ENCODE measurements at regions not wholly inside any gene's neighbourhood (a gene's known extent, or its start where the extent isn't known, plus 50 kb on each side); places are given as distances from the start of the nearest gene placed in this dataset.
A peak's percentile ranks its signal among the peaks of the same experiment; 100 is the strongest.

DNA sequence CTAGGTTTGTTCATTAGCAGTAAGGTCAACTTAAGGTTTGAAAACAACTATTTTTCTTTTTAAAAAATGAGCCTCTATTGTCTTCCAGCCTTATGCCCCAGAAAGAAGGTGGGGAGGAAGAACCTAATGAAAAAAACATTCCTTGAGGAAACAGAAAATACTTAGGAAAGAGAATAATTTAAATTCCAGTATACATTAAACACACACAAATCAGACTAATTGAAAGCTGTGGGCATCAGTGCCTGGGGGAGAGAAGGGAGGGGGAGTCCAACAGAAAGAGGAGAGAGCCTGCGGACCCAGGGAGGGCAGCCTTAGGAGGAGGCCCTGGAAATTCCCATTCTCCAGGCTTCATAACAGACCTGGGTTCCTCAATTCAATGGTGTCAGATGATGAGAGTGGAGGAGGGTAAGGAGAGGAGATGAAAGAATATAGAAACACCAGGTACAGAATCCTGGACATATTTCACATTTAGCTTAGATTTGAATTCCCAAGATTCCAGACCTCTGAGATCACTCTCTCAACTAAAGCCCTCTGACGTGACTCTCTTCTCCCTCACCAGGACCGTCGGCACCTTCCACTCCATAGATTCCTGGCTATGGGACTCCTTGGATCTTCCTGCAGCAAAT is 320.5 kb upstream of the UMPS start:
- DNase-seq (ENCODE audit: low read depth) = peak; percentile 62

DNA sequence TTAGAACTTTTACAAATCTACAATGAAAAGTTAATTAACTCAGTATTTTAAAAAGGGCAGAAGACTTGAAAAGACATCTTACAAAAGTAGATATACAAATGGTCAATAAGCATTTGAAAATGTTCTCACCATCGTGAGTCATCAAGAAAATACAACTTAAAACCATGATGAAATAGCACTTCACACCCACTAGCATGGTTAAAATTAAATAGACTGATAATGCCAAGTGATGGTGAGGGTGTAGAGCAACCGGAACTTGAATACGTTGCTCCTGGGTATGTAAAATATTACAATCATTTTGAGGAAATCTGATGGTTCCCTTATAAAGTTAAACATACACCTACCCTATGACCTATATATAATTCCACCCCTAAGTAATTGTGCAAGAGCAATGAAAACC is 319.8 kb upstream of the UMPS start:
- peak; percentile 48 for DNase-seq (ENCODE audit: low read depth)

DNA sequence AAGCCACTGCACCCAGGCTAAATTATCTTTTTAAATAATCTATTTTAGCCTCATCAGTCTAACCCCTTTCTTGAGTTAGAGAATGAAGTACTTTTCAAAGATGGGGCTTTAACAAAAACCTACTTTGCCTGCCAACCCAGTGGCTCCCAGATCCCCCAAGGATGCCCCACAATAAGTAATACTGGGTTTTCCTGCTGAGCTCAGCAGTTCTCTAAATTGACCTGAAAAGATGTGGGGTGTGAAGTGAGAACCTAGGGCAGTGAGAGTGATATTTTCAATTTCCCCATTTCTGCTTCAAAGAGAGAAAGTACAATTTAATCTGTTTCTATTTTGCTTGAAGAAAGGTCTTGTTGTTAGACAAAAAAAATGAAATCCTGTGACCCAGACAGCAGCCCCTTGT is 318.5 kb upstream of the UMPS start:
- DNase-seq (ENCODE audit: low read depth) = no peak

DNA sequence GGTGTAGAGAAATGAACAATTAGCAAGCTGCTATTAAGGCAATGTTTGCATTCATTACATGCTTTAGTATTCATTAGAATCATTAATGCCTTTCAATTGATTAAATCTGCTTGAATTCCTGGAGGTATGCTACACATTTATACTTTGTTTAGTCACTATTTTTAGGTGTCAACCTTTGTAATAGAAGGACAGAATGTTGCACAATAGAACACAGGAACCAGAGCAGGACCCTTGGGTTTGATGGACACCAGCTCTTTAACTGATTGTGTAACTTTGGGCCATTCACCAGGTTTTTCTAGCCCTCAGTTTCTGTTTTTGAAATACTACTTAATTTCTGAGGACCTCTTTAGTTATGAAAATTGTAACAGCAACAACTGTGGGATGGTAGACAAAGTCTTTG is 317.6 kb upstream of the UMPS start:
- DNase-seq (ENCODE audit: low read depth) = no peak

DNA sequence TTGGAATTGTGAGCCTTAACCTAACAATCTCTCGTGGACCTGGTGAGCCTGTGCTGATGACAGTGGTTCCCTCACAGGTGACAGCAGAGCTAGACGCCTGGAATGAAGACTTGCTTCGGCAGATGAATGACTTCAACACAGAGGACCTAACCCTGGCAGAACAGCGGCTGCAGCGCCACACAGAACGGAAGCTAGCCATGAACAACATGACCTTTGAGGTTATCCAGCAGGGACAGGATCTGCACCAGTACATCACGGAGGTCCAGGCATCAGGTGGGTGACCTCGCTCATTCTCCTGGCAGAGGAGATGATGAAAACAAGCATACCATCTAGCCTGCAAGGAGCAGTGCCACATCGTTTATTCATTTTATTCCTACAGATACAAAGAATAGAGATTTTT is 316.9 kb upstream of the UMPS start:
- DNase-seq (ENCODE audit: low read depth) = no peak

DNA sequence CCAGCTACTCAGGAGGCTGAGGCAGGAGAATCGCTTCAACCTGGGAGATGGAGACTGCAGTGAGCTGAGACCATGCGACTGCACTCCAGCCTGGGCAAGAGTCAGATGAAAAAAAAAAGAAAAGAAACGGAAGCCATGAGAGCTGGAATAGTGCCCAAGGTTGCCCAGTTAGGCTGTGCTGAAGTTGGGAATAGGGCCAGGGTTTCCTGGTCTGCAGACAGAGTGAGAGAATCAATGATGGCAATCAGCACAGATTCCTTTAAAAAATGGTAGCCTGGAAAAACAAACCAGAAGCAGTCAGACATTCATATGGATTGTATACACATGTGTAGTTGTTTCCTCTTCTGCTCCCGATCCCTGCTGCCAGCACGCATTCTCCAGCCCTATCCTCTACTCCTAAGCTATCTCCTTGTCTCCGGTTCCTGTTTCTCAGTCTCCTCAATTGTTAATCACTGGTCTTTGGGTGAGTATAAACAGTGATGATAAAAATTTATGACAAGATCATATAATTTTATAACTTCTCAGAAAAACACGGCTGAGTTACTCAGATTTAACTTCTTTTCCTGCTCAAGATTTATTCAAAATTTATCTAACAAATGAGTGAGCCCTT is 316.2 kb upstream of the UMPS start:
- DNase-seq (ENCODE audit: low read depth) = no peak

DNA sequence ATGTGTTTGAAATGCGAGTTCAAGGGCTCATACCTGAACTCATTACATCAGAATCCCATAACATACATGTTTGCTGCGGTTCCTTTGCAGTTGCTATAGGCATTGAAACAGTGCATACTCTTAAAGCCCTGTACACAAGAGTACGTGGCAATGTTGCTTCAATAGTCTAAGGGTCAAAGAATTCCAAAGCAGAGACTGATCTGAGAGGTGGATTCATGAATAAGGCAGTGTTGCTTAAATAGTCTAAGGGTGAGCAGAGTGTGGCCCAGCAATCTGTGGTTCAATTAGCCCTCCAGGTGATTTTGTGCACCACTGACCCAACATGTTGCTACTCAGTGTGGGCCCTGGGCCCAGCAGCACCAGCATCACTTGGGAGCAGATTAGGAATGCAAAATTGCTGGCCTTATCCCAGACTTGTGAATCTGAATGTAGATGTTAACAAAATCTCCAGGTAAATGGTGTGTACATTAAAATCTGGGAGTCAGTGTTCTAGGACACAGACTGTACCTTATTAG is 314.7 kb upstream of the UMPS start:
- no peak for DNase-seq (ENCODE audit: low read depth)

DNA sequence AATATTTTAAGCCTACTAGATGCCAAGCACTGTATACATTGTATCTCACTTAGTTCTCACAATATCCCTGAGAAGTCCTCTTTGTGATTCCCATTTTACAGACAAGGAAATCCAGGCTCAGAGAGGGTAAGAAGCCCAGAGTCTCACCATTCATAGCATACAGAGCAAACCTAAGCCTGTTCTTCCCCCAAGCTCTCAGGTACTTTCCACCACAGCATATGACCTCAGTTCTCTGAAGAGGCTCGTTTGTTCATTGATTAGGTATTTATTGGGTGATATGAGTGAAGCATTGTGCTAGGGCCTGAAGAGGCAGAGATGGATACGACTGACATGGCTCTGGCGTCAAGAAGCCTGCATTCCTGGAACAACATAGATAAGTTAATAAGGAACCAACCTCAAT is 310.9 kb upstream of the UMPS start:
- DNase-seq (ENCODE audit: low read depth) = no peak

DNA sequence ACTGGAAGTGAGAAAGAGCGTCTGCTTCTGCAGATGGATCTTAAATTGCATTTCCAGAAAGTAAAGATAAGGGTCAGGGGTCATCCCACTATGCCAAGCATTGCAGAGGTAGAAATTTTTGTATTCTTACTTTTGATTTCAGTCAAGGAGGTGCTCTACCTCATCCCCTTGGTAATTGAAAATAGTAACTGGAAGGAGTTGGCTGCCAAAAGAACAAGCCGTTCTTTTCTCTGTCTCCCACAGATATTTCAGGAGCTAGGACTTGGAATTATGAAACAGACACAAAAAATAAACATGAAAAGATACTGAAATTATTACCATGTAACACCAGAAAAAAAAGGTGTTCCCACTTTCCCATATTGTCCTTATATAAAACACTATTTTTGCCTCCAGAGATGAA is 309.9 kb upstream of the UMPS start:
- no peak for DNase-seq (ENCODE audit: low read depth)

DNA sequence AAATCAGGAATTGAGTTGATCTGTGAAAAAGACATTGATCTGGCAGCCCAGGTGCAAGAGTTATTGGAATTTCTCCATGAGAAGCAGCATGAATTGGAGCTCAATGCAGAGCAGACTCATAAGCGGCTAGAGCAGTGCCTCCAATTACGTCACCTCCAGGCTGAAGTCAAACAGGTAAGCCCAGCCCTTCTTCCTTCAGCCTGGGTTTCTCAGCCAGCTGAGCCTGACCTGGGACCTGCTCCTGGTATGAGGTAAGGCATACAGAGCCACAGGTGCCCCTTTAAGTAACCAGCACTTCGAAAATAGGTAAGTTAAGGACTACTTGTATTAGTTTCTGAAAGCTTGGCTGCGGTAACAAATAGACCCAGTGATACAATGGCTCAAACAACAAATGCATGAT is 307.4 kb upstream of the UMPS start:
- no peak for DNase-seq (ENCODE audit: low read depth)

DNA sequence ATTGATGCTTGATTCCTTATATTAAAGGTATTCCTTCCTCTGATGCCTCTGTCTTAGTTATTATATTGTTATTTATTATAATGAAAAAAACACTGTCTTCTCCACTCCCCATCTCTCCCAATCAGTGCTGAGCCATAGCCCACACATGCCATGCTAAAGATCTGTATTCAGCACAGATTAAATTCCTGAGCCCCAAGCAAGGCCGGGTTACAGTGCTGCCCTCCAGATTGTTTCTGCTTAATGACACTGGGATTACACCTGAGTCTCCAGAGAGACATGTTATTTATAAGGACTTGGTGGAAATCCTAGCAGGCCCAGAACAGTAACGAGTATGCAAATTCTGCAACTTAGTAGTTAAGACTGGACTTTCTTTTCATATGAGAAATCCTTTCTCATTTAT is 305.9 kb upstream of the UMPS start:
- no peak for DNase-seq (ENCODE audit: low read depth)

DNA sequence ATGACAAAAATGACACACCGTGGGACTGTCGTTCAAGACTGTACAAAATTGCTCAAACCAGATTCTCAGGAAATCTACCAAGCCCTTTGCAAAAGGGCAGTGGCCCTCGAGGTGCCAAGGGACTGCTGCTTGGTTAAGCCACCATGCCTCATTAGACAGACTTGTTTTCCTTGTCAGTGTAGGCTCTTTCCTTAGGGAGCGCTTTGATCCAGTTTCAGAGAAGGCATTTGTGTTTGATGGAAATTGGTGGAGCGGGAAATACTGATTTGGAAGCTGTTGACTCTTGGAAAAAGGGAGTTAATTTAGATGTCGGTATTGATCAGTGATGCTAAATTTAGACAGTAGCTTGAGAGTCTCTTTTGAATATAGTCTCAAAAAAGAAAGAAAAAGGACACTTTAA is 304.3 kb upstream of the UMPS start:
- DNase-seq (ENCODE audit: low read depth) = no peak

DNA sequence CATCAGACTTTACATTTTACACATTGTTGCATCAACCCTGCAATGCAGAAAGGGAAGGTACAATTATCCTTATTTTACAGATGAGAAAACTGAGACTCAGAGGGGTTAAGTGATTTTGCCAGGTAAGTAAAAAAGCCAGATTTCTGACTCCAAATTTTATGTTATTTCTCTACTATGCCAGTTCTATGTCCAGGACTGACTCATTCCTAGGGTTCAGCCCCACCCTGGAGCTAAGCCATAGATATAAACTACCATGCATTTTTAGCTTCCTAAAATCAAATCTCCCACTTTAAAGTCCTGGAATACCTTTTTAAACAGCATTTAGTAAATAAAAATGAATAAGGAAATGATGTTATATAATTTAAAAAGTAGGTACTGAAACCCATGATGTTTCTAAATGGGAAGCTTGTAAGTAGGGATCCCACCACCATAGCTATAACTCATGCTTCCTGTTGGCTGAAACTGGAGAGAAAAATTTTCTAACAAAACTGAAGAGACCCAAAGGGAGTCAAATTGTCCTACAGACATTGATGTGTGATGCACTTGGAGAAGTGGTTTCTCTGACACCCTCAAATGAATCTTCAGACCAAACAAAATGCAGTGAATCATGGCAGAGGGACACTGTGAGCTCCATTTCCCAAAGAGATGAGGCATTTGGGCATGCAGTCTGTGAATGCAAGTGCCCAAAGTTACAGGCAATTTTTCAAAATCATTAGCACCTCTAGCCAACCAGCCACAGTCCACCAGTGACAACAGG is 301.7 kb upstream of the UMPS start:
- no peak for DNase-seq (ENCODE audit: low read depth)

DNA sequence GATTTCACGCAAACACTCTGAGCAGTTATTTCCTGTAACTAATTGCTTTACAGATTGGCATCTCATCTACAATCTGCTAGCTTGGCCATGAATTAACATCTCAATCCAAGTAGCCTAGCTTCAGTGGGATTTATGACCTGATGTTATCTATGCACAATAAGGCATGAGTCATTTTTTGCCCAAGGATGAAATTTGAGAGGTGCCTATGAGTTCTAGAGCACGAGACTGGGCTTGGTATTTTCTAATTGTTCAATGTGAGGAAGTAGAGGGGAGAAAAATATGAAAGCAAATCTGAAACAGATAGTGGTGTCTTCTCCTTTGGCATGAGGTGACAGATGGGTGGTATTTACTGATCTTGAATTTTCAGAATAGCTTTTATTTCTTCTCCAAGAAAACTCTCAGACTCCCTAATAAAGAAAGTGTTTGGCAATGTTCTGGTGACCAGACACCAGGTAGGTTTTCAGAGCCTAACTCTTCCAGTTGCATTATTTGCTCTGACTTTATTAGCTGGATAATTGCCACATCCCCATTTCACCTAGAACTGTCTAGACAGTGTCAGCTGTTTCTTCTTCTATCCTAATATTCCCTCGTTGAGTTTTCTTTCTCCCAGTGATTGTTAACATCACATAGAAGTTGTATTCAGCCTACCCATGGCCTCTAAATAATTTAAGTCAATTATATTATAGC is 301.0 kb upstream of the UMPS start:
- DNase-seq (ENCODE audit: low read depth) = peak; percentile 50

DNA sequence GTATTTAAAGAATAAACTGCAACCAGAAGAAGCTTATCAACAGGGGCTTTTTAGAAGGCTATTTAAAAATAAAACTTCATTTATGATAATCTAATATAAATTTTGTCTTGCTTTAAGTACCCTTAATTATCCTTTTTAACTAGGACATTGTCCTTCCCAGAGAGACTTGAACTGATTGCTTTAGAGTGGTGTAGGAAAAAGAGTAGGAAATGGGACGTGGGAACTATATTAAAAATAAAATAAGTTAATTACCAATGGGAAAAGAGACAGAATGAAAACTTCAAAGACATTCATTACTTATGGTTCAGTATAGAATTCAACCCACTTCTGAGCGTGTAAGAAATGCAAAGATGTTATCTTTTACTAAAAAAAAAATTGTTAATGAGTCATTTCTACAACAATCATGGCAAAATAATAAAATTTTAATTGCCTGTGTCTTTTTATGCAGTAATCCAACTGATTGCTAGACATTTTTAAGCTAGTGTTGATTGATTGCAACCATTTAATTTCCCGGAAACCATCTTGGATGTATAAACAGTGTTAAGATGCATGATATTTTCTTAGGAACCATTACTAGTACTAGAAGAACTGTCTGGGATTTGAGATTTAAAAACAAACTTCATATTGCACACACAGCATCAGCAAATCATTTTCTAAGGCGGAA is 298.8 kb upstream of the UMPS start:
- no peak for DNase-seq (ENCODE audit: low read depth)

DNA sequence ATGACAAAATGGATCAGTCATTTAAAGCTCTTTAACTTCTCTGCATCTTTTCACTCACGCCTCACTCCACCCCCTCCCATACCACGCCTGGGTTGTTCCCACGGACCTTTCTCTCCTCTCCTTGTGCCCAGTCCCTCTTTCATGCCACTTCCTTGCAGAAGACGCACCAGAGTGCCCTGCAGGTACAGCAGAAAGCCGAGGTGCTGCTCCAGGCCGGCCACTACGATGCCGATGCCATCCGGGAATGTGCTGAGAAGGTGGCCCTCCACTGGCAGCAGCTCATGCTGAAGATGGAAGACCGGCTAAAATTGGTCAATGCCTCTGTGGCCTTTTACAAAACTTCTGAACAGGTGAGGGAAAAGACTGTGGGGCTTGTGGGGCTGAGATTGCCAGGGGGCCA is 296.1 kb upstream of the UMPS start:
- DNase-seq (ENCODE audit: low read depth) = no peak

DNA sequence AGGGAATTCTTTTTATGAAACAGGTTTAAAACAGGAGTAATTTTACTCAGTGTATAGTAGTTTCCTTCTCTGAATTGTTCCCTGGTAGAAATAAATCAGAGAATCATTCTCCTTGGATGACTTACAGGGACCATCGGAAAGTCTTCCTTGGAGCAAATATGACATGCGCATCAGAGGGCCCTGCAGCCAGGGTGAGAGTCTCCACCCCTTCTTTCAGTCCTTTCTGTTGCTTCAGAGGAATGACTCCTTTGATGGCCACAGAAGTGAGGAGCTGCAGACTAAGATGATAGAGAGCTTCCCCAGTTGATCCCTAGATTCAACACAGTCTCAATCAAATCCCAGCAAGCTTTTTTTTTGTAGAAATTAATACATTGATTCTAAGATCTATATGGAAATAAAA is 294.8 kb upstream of the UMPS start:
- no peak for DNase-seq (ENCODE audit: low read depth)

DNA sequence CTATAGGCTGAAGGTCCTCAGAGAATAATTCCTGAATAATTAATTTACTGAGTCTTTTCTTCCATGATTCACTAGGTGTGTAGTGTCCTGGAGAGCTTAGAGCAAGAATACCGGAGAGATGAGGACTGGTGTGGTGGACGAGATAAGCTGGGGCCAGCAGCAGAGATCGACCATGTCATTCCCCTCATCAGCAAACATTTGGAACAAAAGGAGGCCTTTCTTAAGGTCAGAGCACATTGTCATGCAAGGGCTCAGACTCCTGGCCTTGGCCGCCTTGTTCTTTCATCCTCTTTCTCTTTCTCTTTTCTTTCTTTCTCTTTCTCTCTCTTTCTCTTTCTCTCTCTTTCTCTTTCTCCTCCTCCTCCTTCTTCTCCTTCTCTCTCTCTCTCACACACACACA is 291.4 kb upstream of the UMPS start:
- no peak for DNase-seq (ENCODE audit: low read depth)

DNA sequence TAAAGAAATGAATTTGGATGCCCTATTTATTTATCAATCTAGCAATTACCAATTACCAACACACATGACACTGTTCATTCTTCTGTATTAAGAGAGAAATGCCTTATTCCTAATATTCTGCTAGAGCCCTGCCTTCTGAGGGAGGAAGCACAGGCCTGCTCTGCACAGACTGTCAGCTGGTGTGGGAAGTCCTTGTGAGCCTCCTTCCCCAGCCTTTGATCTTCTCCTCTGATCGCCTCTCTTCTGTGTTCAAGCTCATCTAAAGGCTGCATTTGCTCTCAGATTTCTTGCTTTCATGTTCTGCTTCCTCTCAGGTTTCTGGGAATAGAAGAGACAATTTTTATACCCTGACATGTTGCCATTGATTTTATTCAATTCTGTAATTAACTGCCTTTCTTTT is 290.6 kb upstream of the UMPS start:
- DNase-seq (ENCODE audit: low read depth) = no peak

DNA sequence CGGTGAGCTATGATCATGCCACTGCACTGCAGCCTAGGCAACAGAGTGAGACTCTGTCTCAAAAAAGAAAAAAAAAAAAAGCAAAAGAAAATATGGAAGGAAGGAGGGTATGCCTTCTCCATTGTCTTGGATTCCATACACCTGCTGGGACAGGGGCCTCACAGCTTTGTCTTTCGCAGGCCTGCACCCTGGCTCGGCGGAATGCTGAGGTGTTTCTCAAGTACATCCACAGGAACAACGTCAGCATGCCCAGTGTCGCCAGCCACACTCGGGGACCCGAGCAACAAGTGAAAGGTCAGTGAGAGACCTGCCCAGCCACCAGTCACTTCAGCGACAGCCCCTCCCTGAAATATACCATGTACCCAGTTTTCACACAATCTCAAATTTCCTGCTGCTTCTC is 288.5 kb upstream of the UMPS start:
- DNase-seq (ENCODE audit: low read depth) = no peak

DNA sequence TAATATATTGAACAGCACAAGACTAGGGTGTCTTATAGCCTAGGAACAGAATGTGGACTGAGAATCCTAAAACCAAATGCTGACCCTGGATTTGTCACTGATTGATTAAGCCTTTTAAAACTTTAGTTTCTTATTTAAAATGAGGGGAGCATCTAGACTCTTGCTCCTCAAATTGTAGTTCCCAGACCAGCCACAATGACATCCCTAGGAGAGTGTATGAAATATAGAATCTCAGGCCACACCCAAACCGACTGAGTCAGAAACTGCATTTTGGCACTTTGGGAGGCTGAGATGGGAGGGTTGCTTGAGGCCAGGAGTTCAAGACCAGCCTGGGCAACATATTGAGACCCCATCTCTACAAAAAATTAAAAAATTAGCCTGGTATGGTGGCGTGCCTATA is 287.8 kb upstream of the UMPS start:
- no peak for DNase-seq (ENCODE audit: low read depth)

DNA sequence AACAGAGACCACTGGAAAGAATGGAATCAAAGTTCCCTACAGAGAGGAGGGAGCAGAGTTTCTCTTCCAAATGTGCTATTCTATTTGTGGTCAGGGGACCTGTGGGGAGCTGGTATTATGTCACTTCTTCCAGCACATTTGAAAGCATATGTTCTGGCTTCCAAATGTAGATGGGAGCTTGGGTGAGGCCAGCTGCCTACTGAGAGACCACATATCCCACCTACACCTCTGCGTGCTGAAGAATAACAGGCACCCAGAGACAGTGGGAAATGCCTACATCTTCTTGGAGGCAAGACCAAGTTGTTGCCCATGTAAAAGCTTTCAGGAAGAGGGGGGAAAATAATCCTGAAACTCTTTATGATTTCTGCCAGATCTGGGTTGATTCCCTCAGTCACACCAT is 286.8 kb upstream of the UMPS start:
- no peak for DNase-seq (ENCODE audit: low read depth)
